ENCODE measurements at regions not wholly inside any gene's neighbourhood (a gene's known extent, or its start where the extent isn't known, plus 50 kb on each side); places are given as distances from the start of the nearest gene placed in this dataset.

DNA sequence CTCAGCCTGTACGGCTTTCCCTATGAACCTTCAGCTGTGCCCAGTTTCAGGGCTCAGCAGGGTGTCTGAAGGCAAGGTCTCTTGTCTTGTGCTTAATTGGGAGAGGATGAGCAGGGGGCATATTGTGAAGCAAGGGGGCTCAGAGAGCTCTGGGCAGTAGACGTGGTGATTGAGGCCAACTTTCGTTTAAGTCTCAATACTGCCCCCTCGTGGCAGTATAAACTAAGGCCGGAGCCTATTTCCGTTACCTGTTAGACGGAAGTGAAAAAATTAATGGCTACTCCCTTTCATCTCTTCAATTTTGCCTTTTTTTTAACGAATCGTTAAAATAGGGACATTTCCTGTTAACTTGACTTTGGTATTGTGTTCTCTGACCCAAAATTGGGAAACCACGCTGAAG is 193.4 kb downstream of the TDRD15 start:
- no peaks in the 10 kb centered on the region for H3K79me2 ChIP-seq (ENCODE audit: insufficient read depth, low read length)
- no peak overlapping the region for H2AFZ ChIP-seq (ENCODE audit: low read depth, low read length)
- H3K27ac ChIP-seq (ENCODE audit: low read length) = no peak overlapping the region
- no peaks in the 10 kb centered on the region for H3K4me1 ChIP-seq (ENCODE audit: insufficient read depth, low read length)
- DNase-seq (peak; percentile 27), ATAC-seq (ENCODE audit: insufficient read depth, low read depth) (no peak)
- H3K4me2 ChIP-seq (ENCODE audit: insufficient read depth, low read length) = no peak overlapping the region
- H3K9ac ChIP-seq (ENCODE audit: low read depth, low read length) = no peak overlapping the region
- no peak overlapping the region for H3K4me3 ChIP-seq (ENCODE audit: low read depth in 1 of 2, low read length in 2 of 2)
- no peaks in the 10 kb centered on the region for H3K27me3 ChIP-seq (ENCODE audit: insufficient read depth, low read length, poor library complexity)
- H3K9me3 ChIP-seq (ENCODE audit: insufficient read depth, low read length, severe bottlenecking) = no peaks in the 10 kb centered on the region
- no peaks in the 10 kb centered on the region for H4K20me1 ChIP-seq (ENCODE audit: insufficient read depth, low read length)
- no peaks in the 10 kb centered on the region for H3K36me3 ChIP-seq (ENCODE audit: insufficient read depth, low read length)
- TF ChIP-seq EZH2 (IDR thresholded peaks at IDR 0.05; ENCODE audit: borderline replicate concordance, low read depth, low read length, severe bottlenecking) = no peak
- TF ChIP-seq CTCF (IDR thresholded peaks at IDR 0.05; ENCODE audit: borderline replicate concordance, extremely low read depth, low read length, poor library complexity, severe bottlenecking) = peak; percentile 62

DNA sequence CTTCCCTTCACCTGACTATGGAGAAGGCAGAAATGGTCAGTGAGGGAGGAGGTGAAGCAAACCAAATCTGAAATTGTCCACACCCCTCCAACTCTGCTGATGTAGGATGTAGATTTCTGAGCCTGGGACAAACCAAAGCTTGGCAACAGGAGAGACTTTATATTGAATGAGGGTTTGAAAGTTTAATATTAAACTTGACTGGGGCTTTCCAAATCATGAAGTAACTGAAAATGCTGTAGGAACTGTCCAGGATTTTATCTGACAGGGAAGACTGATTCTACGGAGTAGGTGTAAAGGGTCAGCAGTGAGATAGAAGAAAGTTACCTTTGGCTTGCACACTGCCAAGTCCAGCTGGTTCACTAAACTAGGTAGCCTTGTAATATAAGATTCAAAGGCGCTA is 194.5 kb downstream of the TDRD15 start:
- TF ChIP-seq CTCF (IDR thresholded peaks at IDR 0.05; ENCODE audit: borderline replicate concordance, extremely low read depth, low read length, poor library complexity, severe bottlenecking) (no peak), EZH2 (IDR thresholded peaks at IDR 0.05; ENCODE audit: borderline replicate concordance, low read depth, low read length, severe bottlenecking) (no peak)
- H3K4me2 ChIP-seq (ENCODE audit: insufficient read depth, low read length) = no peak overlapping the region
- H2AFZ ChIP-seq (ENCODE audit: low read depth, low read length) = no peak overlapping the region
- no peaks in the 10 kb centered on the region for H3K9me3 ChIP-seq (ENCODE audit: insufficient read depth, low read length, severe bottlenecking)
- no peaks in the 10 kb centered on the region for H3K36me3 ChIP-seq (ENCODE audit: insufficient read depth, low read length)
- H4K20me1 ChIP-seq (ENCODE audit: insufficient read depth, low read length) = no peaks in the 10 kb centered on the region
- DNase-seq (no peak), ATAC-seq (ENCODE audit: insufficient read depth, low read depth) (no peak)
- H3K27me3 ChIP-seq (ENCODE audit: insufficient read depth, low read length, poor library complexity) = no peaks in the 10 kb centered on the region
- no peaks in the 10 kb centered on the region for H3K4me1 ChIP-seq (ENCODE audit: insufficient read depth, low read length)
- H3K9ac ChIP-seq (ENCODE audit: low read depth, low read length) = no peak overlapping the region
- no peak overlapping the region for H3K4me3 ChIP-seq (ENCODE audit: low read depth in 1 of 2, low read length in 2 of 2)
- H3K27ac ChIP-seq (ENCODE audit: low read length) = no peak overlapping the region
- no peaks in the 10 kb centered on the region for H3K79me2 ChIP-seq (ENCODE audit: insufficient read depth, low read length)

- ATAC-seq (ENCODE audit: insufficient read depth, low read depth) = no peak
- TF ChIP-seq EZH2 (IDR thresholded peaks at IDR 0.05; ENCODE audit: borderline replicate concordance, low read depth, low read length, severe bottlenecking) = no peak
- no peak for TF ChIP-seq CTCF (IDR thresholded peaks at IDR 0.05; ENCODE audit: borderline replicate concordance, extremely low read depth, low read length, poor library complexity, severe bottlenecking)
- Histone ChIP-seq H4K20me1 (ENCODE audit: insufficient read depth, low read length) (no peaks in the 10 kb centered on the region), H3K9me3 (ENCODE audit: insufficient read depth, low read length, severe bottlenecking) (no peaks in the 10 kb centered on the region), H3K4me1 (ENCODE audit: insufficient read depth, low read length) (no peaks in the 10 kb centered on the region), H3K4me3 (ENCODE audit: low read depth in 1 of 2, low read length in 2 of 2) (no peak overlapping the region), H3K36me3 (ENCODE audit: insufficient read depth, low read length) (no peaks in the 10 kb centered on the region), H3K27me3 (ENCODE audit: insufficient read depth, low read length, poor library complexity) (no peaks in the 10 kb centered on the region), H3K4me2 (ENCODE audit: insufficient read depth, low read length) (no peak overlapping the region), H3K79me2 (ENCODE audit: insufficient read depth, low read length) (no peaks in the 10 kb centered on the region), H2AFZ (ENCODE audit: low read depth, low read length) (no peak overlapping the region), H3K27ac (ENCODE audit: low read length) (no peak overlapping the region), H3K9ac (ENCODE audit: low read depth, low read length) (no peak overlapping the region)
- no peak for DNase-seq
Measured at GRCh38 chr2:21326152-21326551, 202.4 kb downstream of the TDRD15 start.

GRCh38 chr2:21328177-21328576 is 204.4 kb downstream of the TDRD15 start:
- H3K4me2 ChIP-seq (ENCODE audit: insufficient read depth, low read length) = no peak overlapping the region
- ATAC-seq (ENCODE audit: insufficient read depth, low read depth) (no peak), DNase-seq (no peak)
- no peak overlapping the region for H2AFZ ChIP-seq (ENCODE audit: low read depth, low read length)
- no peaks in the 10 kb centered on the region for H3K27me3 ChIP-seq (ENCODE audit: insufficient read depth, low read length, poor library complexity)
- H3K9me3 ChIP-seq (ENCODE audit: insufficient read depth, low read length, severe bottlenecking) = no peaks in the 10 kb centered on the region
- TF ChIP-seq CTCF (IDR thresholded peaks at IDR 0.05; ENCODE audit: borderline replicate concordance, extremely low read depth, low read length, poor library complexity, severe bottlenecking) (no peak), EZH2 (IDR thresholded peaks at IDR 0.05; ENCODE audit: borderline replicate concordance, low read depth, low read length, severe bottlenecking) (no peak)
- no peaks in the 10 kb centered on the region for H3K36me3 ChIP-seq (ENCODE audit: insufficient read depth, low read length)
- H3K4me1 ChIP-seq (ENCODE audit: insufficient read depth, low read length) = no peaks in the 10 kb centered on the region
- H3K9ac ChIP-seq (ENCODE audit: low read depth, low read length) = no peak overlapping the region
- H3K27ac ChIP-seq (ENCODE audit: low read length) = no peak overlapping the region
- no peaks in the 10 kb centered on the region for H4K20me1 ChIP-seq (ENCODE audit: insufficient read depth, low read length)
- no peaks in the 10 kb centered on the region for H3K79me2 ChIP-seq (ENCODE audit: insufficient read depth, low read length)
- H3K4me3 ChIP-seq (ENCODE audit: low read depth in 1 of 2, low read length in 2 of 2) = no peak overlapping the region

Data from DND-41 (cell line).